H54 (cell line): ENCODE measurements at regions not wholly inside any gene's neighbourhood (a gene's known extent, or its start where the extent isn't known, plus 50 kb on each side); places are given as distances from the start of the nearest gene placed in this dataset.
"Not testable (repeated sequence)": the region's sequence is repeated elsewhere in the genome, so short reads cannot be mapped to it uniquely, and the experiment has no call there.

Experiments used
- DNase-seq: peaks from one replicate; pipeline ENCODE4 v3.0.0; 2011; ENCODE audit warnings: low spot score, mixed read lengths; ENCODE audit not compliant: insufficient read length
- FAIRE-seq: peaks from 3 replicates; lab custom pipeline; 2011; peaks lifted over from hg19 to GRCh38; lab: Jason Lieb, UNC
- POLR2A ChIP-seq: IDR thresholded peaks from 2 replicates; pipeline ENCODE4 v1.6.1; 2011; ENCODE audit warnings: low read depth, mild to moderate bottlenecking, low read length

- TF ChIP-seq POLR2A: no peak
- DNase-seq (no peak), FAIRE-seq (no peak)
Observed at GRCh38 chr10:32182476-32182875, 126.3 kb upstream of the KIF5B start.

GRCh38 chr10:32180390-32181280 is 124.4 kb upstream of the KIF5B start:
- FAIRE-seq (no peak), DNase-seq (no peak)
- no peak for TF ChIP-seq POLR2A

- DNase-seq (no peak), FAIRE-seq (no peak)
- no peak for TF ChIP-seq POLR2A
Observed at GRCh38 chr10:32179836-32180235, 123.6 kb upstream of the KIF5B start.

- not testable (repeated sequence) for FAIRE-seq, DNase-seq
Observed at GRCh38 chr10:32177594-32177993, 121.4 kb upstream of the KIF5B start.

GRCh38 chr10:32175629-32176028 is 119.4 kb upstream of the KIF5B start:
- DNase-seq (no peak), FAIRE-seq (no peak)
- TF ChIP-seq POLR2A: no peak

GRCh38 chr10:32174349-32174893 is 118.2 kb upstream of the KIF5B start:
- no peak for TF ChIP-seq POLR2A
- DNase-seq (no peak), FAIRE-seq (no peak)

GRCh38 chr10:32171204-32171603 is 115.0 kb upstream of the KIF5B start:
- no peak for DNase-seq
- TF ChIP-seq POLR2A: no peak
- FAIRE-seq: no peak

GRCh38 chr10:32169556-32169955 is 113.3 kb upstream of the KIF5B start:
- FAIRE-seq: no peak
- DNase-seq: no peak
- TF ChIP-seq POLR2A: no peak

- FAIRE-seq: no peak
- no peak for TF ChIP-seq POLR2A
- no peak for DNase-seq
Observed at GRCh38 chr10:32167450-32167849, 111.2 kb upstream of the KIF5B start.

GRCh38 chr10:32166365-32166764 is 110.1 kb upstream of the KIF5B start:
- no peak for TF ChIP-seq POLR2A
- DNase-seq (no peak), FAIRE-seq (no peak)

- no peak for DNase-seq
- no peak for FAIRE-seq
- no peak for TF ChIP-seq POLR2A
Observed at GRCh38 chr10:32163762-32164148, 107.5 kb upstream of the KIF5B start.

- FAIRE-seq (no peak), DNase-seq (no peak)
- no peak for TF ChIP-seq POLR2A
Observed at GRCh38 chr10:32163071-32163761, 107.0 kb upstream of the KIF5B start.

- no peak for FAIRE-seq
- no peak for TF ChIP-seq POLR2A
- no peak for DNase-seq
Observed at GRCh38 chr10:32161586-32161985, 105.4 kb upstream of the KIF5B start.

- TF ChIP-seq POLR2A: no peak
- no peak for DNase-seq
- no peak for FAIRE-seq
Observed at GRCh38 chr10:32160864-32161263, 104.6 kb upstream of the KIF5B start.

- FAIRE-seq: no peak
- no peak for TF ChIP-seq POLR2A
- DNase-seq: no peak
Observed at GRCh38 chr10:32159264-32159663, 103.0 kb upstream of the KIF5B start.
